DND-41 (cell line): ENCODE measurements at regions not wholly inside any gene's neighbourhood (a gene's known extent, or its start where the extent isn't known, plus 50 kb on each side); places are given as distances from the start of the nearest gene placed in this dataset.

Source experiments
- ATAC-seq: fragments of 200-7000 bp; cut with Tn5 transposase; 3 replicates; pipeline ENCODE4 v1.9.1; 2021; ENCODE audit warnings: low read depth; ENCODE audit not compliant: insufficient read depth
- DNase-seq: peaks from one replicate; pipeline ENCODE4 v3.0.0-alpha.2; 2020
- H2AFZ ChIP-seq: 2 replicates; pipeline ENCODE4 v1.6.0; 2012; ENCODE audit warnings: low read depth, low read length
- H3K27ac ChIP-seq: 2 replicates; pipeline ENCODE4 v1.5.1; 2012; ENCODE audit warnings: low read length, inconsistent platforms
- H3K27me3 ChIP-seq: fragments of 200-600 bp; sonication (generic); 2 replicates; pipeline ENCODE4 v1.6.0; 2012; ENCODE audit warnings: low read length, mild to moderate bottlenecking, inconsistent platforms; ENCODE audit not compliant: insufficient read depth, poor library complexity
- H3K36me3 ChIP-seq: 2 replicates; pipeline ENCODE4 v1.5.1; 2012; ENCODE audit warnings: low read length, inconsistent platforms; ENCODE audit not compliant: insufficient read depth
- H3K4me1 ChIP-seq: 2 replicates; pipeline ENCODE4 v1.5.1; 2012; ENCODE audit warnings: mild to moderate bottlenecking, low read length; ENCODE audit not compliant: insufficient read depth
- H3K4me2 ChIP-seq: 2 replicates; pipeline ENCODE4 v1.6.0; 2012; ENCODE audit warnings: mild to moderate bottlenecking, moderate library complexity, low read length, inconsistent platforms; ENCODE audit not compliant: insufficient read depth
- H3K4me3 ChIP-seq, 2 experiments: fragments of 200-600 bp in 1 of 2; shearing (Covaris generic) in 1 of 2; 2 replicates each; pipeline ENCODE4 v1.5.1; 2012 to 2016; ENCODE audit warnings: inconsistent platforms in 2 of 2, low read length in 2 of 2, mild to moderate bottlenecking in 2 of 2, low read depth in 1 of 2, moderate library complexity in 1 of 2
- H3K79me2 ChIP-seq: 2 replicates; pipeline ENCODE4 v1.6.0; 2012; ENCODE audit warnings: low read length, inconsistent platforms; ENCODE audit not compliant: insufficient read depth
- H3K9ac ChIP-seq: 2 replicates; pipeline ENCODE4 v1.6.0; 2012; ENCODE audit warnings: low read depth, mild to moderate bottlenecking, inconsistent platforms, low read length, moderate library complexity
- H3K9me3 ChIP-seq: 2 replicates; pipeline ENCODE4 v1.5.1; 2012; ENCODE audit warnings: low read length, moderate library complexity, mild to moderate bottlenecking, inconsistent platforms; ENCODE audit not compliant: insufficient read depth, severe bottlenecking
- H4K20me1 ChIP-seq: 2 replicates; pipeline ENCODE4 v1.6.0; 2012; ENCODE audit warnings: low read length; ENCODE audit not compliant: insufficient read depth
- CTCF ChIP-seq: IDR thresholded peaks from 2 replicates; pipeline ENCODE4 v1.5.1; 2012; ENCODE audit warnings: borderline replicate concordance, low read length, moderate library complexity, mild to moderate bottlenecking; ENCODE audit not compliant: poor library complexity, severe bottlenecking; ENCODE audit errors: extremely low read depth
- EZH2 ChIP-seq: IDR thresholded peaks from 3 replicates; pipeline ENCODE4 v1.6.1; 2012; ENCODE audit warnings: borderline replicate concordance, low read depth, mild to moderate bottlenecking, moderate library complexity, low read length, inconsistent platforms; ENCODE audit not compliant: severe bottlenecking

- H2AFZ ChIP-seq: no peak overlapping the region
- no peak for TF ChIP-seq CTCF
- no peak for TF ChIP-seq EZH2
- DNase-seq: no peak
Observed at GRCh38 chr4:163582703-163583102, 88.2 kb downstream of the TMA16 start.

GRCh38 chr4:163587867-163588266 is 93.4 kb downstream of the TMA16 start:
- Histone ChIP-seq H3K4me2 (no peak overlapping the region), H3K27me3 (no peaks in the 10 kb centered on the region), H3K9ac (no peak overlapping the region), H3K9me3 (no peaks in the 10 kb centered on the region), H3K27ac (no peak overlapping the region), H3K4me1 (no peaks in the 10 kb centered on the region), H3K36me3 (no peaks in the 10 kb centered on the region), H3K4me3 (no peak overlapping the region), H3K79me2 (no peaks in the 10 kb centered on the region), H2AFZ (no peak overlapping the region), H4K20me1 (no peaks in the 10 kb centered on the region)
- DNase-seq (peak; percentile 4), ATAC-seq (no peak)
- no peak for TF ChIP-seq EZH2
- TF ChIP-seq CTCF: peak; percentile 40

More at GRCh38 chr4:163582703-163583102, 88.2 kb downstream of the TMA16 start:
- Histone ChIP-seq H3K79me2 (no peaks in the 10 kb centered on the region), H3K4me2 (no peak overlapping the region), H3K4me3 (no peak overlapping the region), H3K27ac (no peak overlapping the region), H4K20me1 (no peaks in the 10 kb centered on the region), H3K9me3 (no peaks in the 10 kb centered on the region), H3K4me1 (no peaks in the 10 kb centered on the region), H3K27me3 (no peaks in the 10 kb centered on the region), H3K9ac (no peak overlapping the region), H3K36me3 (no peaks in the 10 kb centered on the region)
- no peak for ATAC-seq

- DNase-seq: no peak
- Histone ChIP-seq H3K27me3 (no peaks in the 10 kb centered on the region), H2AFZ (no peak overlapping the region), H3K9me3 (no peaks in the 10 kb centered on the region), H3K36me3 (no peaks in the 10 kb centered on the region), H3K9ac (no peak overlapping the region), H3K4me2 (no peak overlapping the region), H3K27ac (no peak overlapping the region), H3K4me3 (no peak overlapping the region), H3K79me2 (no peaks in the 10 kb centered on the region), H3K4me1 (no peaks in the 10 kb centered on the region), H4K20me1 (no peaks in the 10 kb centered on the region)
- TF ChIP-seq EZH2 (no peak), CTCF (no peak)
- ATAC-seq: no peak
Observed at GRCh38 chr4:163588532-163588931, 94.0 kb downstream of the TMA16 start.

GRCh38 chr4:163590103-163590502 is 95.6 kb downstream of the TMA16 start:
- no peak overlapping the region for H3K4me2 ChIP-seq
- H3K4me3 ChIP-seq: no peak overlapping the region
- H3K9me3 ChIP-seq: no peaks in the 10 kb centered on the region
- no peaks in the 10 kb centered on the region for H4K20me1 ChIP-seq
- no peak for DNase-seq
- H2AFZ ChIP-seq: no peak overlapping the region
- no peaks in the 10 kb centered on the region for H3K27me3 ChIP-seq
- no peaks in the 10 kb centered on the region for H3K79me2 ChIP-seq
- no peaks in the 10 kb centered on the region for H3K4me1 ChIP-seq
- H3K9ac ChIP-seq: no peak overlapping the region
- no peak for ATAC-seq
- no peaks in the 10 kb centered on the region for H3K36me3 ChIP-seq
- TF ChIP-seq CTCF: no peak
- no peak for TF ChIP-seq EZH2
- no peak overlapping the region for H3K27ac ChIP-seq
